HG02759 (cell line): ENCODE measurements at regions not wholly inside any gene's neighbourhood (a gene's known extent, or its start where the extent isn't known, plus 50 kb on each side); places are given as distances from the start of the nearest gene placed in this dataset.
"Not testable (repeated sequence)": the region's sequence is repeated elsewhere in the genome, so short reads cannot be mapped to it uniquely, and the experiment has no call there.

Experiments used
- ATAC-seq: cut with Tn5 transposase; IDR thresholded peaks from one replicate; pipeline ENCODE4 v1.9.1; 2021; ENCODE audit warnings: mild to moderate bottlenecking, moderate library complexity; ENCODE audit not compliant: unreplicated experiment

GRCh38 chr3:22730701-22731100 lies 472.4 kb upstream of the UBE2E2 start:
- no peak for ATAC-seq

GRCh38 chr3:22731901-22732300 lies 471.2 kb upstream of the UBE2E2 start:
- no peak for ATAC-seq

- ATAC-seq: no peak
These were observed 470.5 kb upstream of the UBE2E2 start for GRCh38 chr3:22732641-22733040.

- ATAC-seq: no peak
These were observed 468.9 kb upstream of the UBE2E2 start for GRCh38 chr3:22734207-22734606.

- no peak for ATAC-seq
These were observed 468.4 kb upstream of the UBE2E2 start for GRCh38 chr3:22734756-22735155.

GRCh38 chr3:22735373-22735772 lies 467.8 kb upstream of the UBE2E2 start:
- ATAC-seq: no peak

- ATAC-seq: not testable (repeated sequence)
These were observed 459.7 kb upstream of the UBE2E2 start for GRCh38 chr3:22743386-22743785.

- ATAC-seq: no peak
These were observed 457.8 kb upstream of the UBE2E2 start for GRCh38 chr3:22745321-22745720.

- no peak for ATAC-seq
These were observed 456.9 kb upstream of the UBE2E2 start for GRCh38 chr3:22746221-22746620.

GRCh38 chr3:22748453-22749045 lies 454.6 kb upstream of the UBE2E2 start:
- ATAC-seq: no peak

- no peak for ATAC-seq
These were observed 443.4 kb upstream of the UBE2E2 start for GRCh38 chr3:22759636-22760310.

- no peak for ATAC-seq
These were observed 437.4 kb upstream of the UBE2E2 start for GRCh38 chr3:22765679-22766078.

GRCh38 chr3:22777834-22778233 lies 425.3 kb upstream of the UBE2E2 start:
- no peak for ATAC-seq

GRCh38 chr3:22779737-22780136 lies 423.4 kb upstream of the UBE2E2 start:
- no peak for ATAC-seq

- ATAC-seq: no peak
These were observed 410.6 kb upstream of the UBE2E2 start for GRCh38 chr3:22792533-22792932.

- ATAC-seq: no peak
These were observed 407.2 kb upstream of the UBE2E2 start for GRCh38 chr3:22795917-22796316.

GRCh38 chr3:22798461-22798860 lies 404.7 kb upstream of the UBE2E2 start:
- no peak for ATAC-seq

- ATAC-seq: no peak
These were observed 383.9 kb upstream of the UBE2E2 start for GRCh38 chr3:22819209-22819608.

- ATAC-seq: no peak
These were observed 368.1 kb upstream of the UBE2E2 start for GRCh38 chr3:22835041-22835440.

GRCh38 chr3:22836131-22836530 lies 367.0 kb upstream of the UBE2E2 start:
- no peak for ATAC-seq

- no peak for ATAC-seq
These were observed 359.3 kb upstream of the UBE2E2 start for GRCh38 chr3:22843854-22844253.

GRCh38 chr3:22846566-22846965 lies 356.6 kb upstream of the UBE2E2 start:
- no peak for ATAC-seq

GRCh38 chr3:22849583-22849982 lies 353.5 kb upstream of the UBE2E2 start:
- not testable (repeated sequence) for ATAC-seq
